ENCODE measurements at regions not wholly inside any gene's neighbourhood (a gene's known extent, or its start where the extent isn't known, plus 50 kb on each side); places are given as distances from the start of the nearest gene placed in this dataset.

DNA sequence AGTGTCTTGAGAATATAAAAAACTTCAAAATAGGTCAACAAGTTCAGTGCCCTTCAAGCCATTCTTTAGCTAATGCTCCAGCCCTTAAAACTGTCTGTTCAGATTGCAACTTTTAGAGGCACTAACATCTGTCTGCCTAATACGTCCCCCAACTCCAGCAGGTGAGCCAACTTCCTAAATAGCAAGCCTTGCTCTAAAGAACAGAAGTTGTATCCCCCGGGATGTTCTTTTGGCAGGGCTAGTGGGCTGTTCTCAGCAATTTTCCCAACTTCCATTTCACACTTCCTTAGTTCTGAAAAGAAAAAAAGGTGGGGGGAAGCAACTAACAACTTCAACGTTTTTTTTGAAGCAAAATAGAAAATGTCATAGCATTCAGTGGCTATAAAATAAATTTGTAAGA is 290.0 kb upstream of the PTCHD4 start:
- intact Hi-C loops (cut with micrococcal nuclease), result no loop called here
- BruUV-seq (replicated peaks), result no TSS peak
- no peaks in the 10 kb centered on the region for H3K27me3 ChIP-seq (ENCODE audit: insufficient read depth, low read length)
- peaks cover 0 to 4% of the 10 kb centered on the region in 2 experiments; a peak in 2 of 4 replicates for H3K9me3 ChIP-seq (ENCODE audit: control insufficient read depth in 1 of 2, insufficient read depth in 1 of 2, low read depth in 1 of 2, low read length in 2 of 2)
- RAD21 ChIA-PET (ENCODE audit: low non-redundant PET in 1 of 2, low total read pairs in 2 of 2, uncharacterized antibody in 2 of 2, unreplicated experiment in 2 of 2), result no interaction called here
- no peak overlapping the region for H3K4me3 ChIP-seq (replicated peaks in 1 of 2; ENCODE audit: low read depth in 1 of 2, low read length in 2 of 2)
- POLR2A ChIA-PET, result no interaction called here
- H2AFZ ChIP-seq (ENCODE audit: low read depth, low read length, poor library complexity, severe bottlenecking), result no peak overlapping the region
- H3K27ac ChIP-seq (ENCODE audit: low read depth, low read length), result no peak overlapping the region
- ATAC-seq (no peak), DNase-seq (ENCODE audit: low read depth, low spot score) (no peak)
- no peak overlapping the region for H3K4me2 ChIP-seq (ENCODE audit: low read length)
- no peaks in the 10 kb centered on the region for H3K36me3 ChIP-seq (ENCODE audit: control insufficient read depth in 1 of 2, insufficient read depth in 2 of 2, low read length in 2 of 2)
- CTCF ChIA-PET, result no interaction called here
- no peaks in the 10 kb centered on the region for H3K4me1 ChIP-seq (ENCODE audit: control insufficient read depth in 1 of 2, insufficient read depth in 2 of 2, low read length in 2 of 2)
- 0 out of 2 replicates have a peak, but pooled peaks cover 3% of the 10 kb centered on the region for H3K9me2 ChIP-seq (ENCODE audit: insufficient read depth)
- H3K79me2 ChIP-seq (ENCODE audit: insufficient read depth, low read length), result no peaks in the 10 kb centered on the region
- H4K20me1 ChIP-seq (ENCODE audit: insufficient read depth), result no peaks in the 10 kb centered on the region
- H3K9ac ChIP-seq (ENCODE audit: low read length), result no peak overlapping the region
- TF ChIP-seq POLR2AphosphoS5 (IDR thresholded peaks at IDR 0.05; ENCODE audit: low read depth, low read length) (no peak), SP1 (IDR thresholded peaks at IDR 0.05; ENCODE audit: low read depth) (no peak), EZH2phosphoT487 (IDR thresholded peaks at IDR 0.05; ENCODE audit: borderline replicate concordance) (no peak), EGR1 (IDR thresholded peaks at IDR 0.05; ENCODE audit: low read depth) (no peak), POLR2A (IDR thresholded peaks at IDR 0.05; ENCODE audit: borderline replicate concordance, extremely low read depth, insufficient read depth, insufficient read length) (no peak), JUND (IDR thresholded peaks at IDR 0.05) (no peak)

DNA sequence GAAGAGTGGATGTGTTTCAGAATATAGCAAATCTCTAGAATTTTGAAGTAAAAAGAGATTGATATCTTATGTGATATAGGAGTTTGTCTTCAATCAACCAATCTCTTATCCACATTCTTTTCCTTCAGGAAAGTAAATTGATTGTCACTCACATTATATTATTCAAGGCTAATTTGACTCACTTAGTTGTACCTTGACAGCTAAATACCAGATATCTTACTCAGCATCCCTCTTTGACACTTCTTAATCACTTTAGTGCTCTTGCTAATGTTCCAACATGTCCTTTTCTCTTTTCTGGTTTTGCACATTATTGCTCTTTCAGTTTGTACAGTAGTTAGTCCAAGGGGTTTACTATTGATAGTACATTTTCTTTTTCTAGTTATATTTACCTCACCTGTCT is 286.9 kb upstream of the PTCHD4 start:
- Histone ChIP-seq H3K9me2 (ENCODE audit: insufficient read depth) (0 out of 2 replicates have a peak, but pooled peaks cover 3% of the 10 kb centered on the region), H3K79me2 (ENCODE audit: insufficient read depth, low read length) (no peaks in the 10 kb centered on the region), H3K27me3 (ENCODE audit: insufficient read depth, low read length) (no peaks in the 10 kb centered on the region), H3K9ac (ENCODE audit: low read length) (no peak overlapping the region), H3K4me2 (ENCODE audit: low read length) (no peak overlapping the region), H4K20me1 (ENCODE audit: insufficient read depth) (no peaks in the 10 kb centered on the region), H3K4me3 (replicated peaks in 1 of 2; ENCODE audit: low read depth in 1 of 2, low read length in 2 of 2) (no peak overlapping the region), H3K27ac (ENCODE audit: low read depth, low read length) (no peak overlapping the region), H3K36me3 (ENCODE audit: control insufficient read depth in 1 of 2, insufficient read depth in 2 of 2, low read length in 2 of 2) (no peaks in the 10 kb centered on the region), H2AFZ (ENCODE audit: low read depth, low read length, poor library complexity, severe bottlenecking) (no peak overlapping the region), H3K9me3 (ENCODE audit: control insufficient read depth in 1 of 2, insufficient read depth in 1 of 2, low read depth in 1 of 2, low read length in 2 of 2) (no peaks in the 10 kb centered on the region), H3K4me1 (ENCODE audit: control insufficient read depth in 1 of 2, insufficient read depth in 2 of 2, low read length in 2 of 2) (no peaks in the 10 kb centered on the region)
- ChIA-PET CTCF (no interaction called here), POLR2A (no interaction called here), RAD21 (ENCODE audit: low non-redundant PET in 1 of 2, low total read pairs in 2 of 2, uncharacterized antibody in 2 of 2, unreplicated experiment in 2 of 2) (no interaction called here)
- intact Hi-C loops (cut with micrococcal nuclease), result no loop called here
- no peak for ATAC-seq
- no TSS peak for BruUV-seq (replicated peaks)
- no peak for DNase-seq (ENCODE audit: low read depth, low spot score)
- TF ChIP-seq SP1 (IDR thresholded peaks at IDR 0.05; ENCODE audit: low read depth) (no peak), ZFX (IDR thresholded peaks at IDR 0.05) (no peak), POLR2A (IDR thresholded peaks at IDR 0.05; ENCODE audit: borderline replicate concordance, extremely low read depth, insufficient read depth, insufficient read length) (no peak), EZH2phosphoT487 (IDR thresholded peaks at IDR 0.05; ENCODE audit: borderline replicate concordance) (no peak), TCF7L2 (IDR thresholded peaks at IDR 0.05; ENCODE audit: borderline replicate concordance, extremely low read depth, insufficient read depth, insufficient read length) (no peak), FOSL1 (IDR thresholded peaks at IDR 0.05; ENCODE audit: low read depth) (no peak), CEBPB (IDR thresholded peaks at IDR 0.05; ENCODE audit: low read depth) (no peak), SIN3A (IDR thresholded peaks at IDR 0.05; ENCODE audit: low read depth) (no peak), CBX3 (IDR thresholded peaks at IDR 0.05; ENCODE audit: low read depth) (no peak)
- TF ChIP-seq, protein P1, sequence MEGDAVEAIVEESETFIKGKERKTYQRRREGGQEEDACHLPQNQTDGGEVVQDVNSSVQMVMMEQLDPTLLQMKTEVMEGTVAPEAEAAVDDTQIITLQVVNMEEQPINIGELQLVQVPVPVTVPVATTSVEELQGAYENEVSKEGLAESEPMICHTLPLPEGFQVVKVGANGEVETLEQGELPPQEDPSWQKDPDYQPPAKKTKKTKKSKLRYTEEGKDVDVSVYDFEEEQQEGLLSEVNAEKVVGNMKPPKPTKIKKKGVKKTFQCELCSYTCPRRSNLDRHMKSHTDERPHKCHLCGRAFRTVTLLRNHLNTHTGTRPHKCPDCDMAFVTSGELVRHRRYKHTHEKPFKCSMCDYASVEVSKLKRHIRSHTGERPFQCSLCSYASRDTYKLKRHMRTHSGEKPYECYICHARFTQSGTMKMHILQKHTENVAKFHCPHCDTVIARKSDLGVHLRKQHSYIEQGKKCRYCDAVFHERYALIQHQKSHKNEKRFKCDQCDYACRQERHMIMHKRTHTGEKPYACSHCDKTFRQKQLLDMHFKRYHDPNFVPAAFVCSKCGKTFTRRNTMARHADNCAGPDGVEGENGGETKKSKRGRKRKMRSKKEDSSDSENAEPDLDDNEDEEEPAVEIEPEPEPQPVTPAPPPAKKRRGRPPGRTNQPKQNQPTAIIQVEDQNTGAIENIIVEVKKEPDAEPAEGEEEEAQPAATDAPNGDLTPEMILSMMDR (IDR thresholded peaks at IDR 0.05 in 2 of 3, conservative IDR thresholded peaks at IDR 0.05 in 1 of 3; ENCODE audit: borderline replicate concordance in 1 of 3, insufficient read depth in 1 of 3, low read depth in 2 of 3, low read length in 2 of 3), result no peak
- TF ChIP-seq, protein P2, sequence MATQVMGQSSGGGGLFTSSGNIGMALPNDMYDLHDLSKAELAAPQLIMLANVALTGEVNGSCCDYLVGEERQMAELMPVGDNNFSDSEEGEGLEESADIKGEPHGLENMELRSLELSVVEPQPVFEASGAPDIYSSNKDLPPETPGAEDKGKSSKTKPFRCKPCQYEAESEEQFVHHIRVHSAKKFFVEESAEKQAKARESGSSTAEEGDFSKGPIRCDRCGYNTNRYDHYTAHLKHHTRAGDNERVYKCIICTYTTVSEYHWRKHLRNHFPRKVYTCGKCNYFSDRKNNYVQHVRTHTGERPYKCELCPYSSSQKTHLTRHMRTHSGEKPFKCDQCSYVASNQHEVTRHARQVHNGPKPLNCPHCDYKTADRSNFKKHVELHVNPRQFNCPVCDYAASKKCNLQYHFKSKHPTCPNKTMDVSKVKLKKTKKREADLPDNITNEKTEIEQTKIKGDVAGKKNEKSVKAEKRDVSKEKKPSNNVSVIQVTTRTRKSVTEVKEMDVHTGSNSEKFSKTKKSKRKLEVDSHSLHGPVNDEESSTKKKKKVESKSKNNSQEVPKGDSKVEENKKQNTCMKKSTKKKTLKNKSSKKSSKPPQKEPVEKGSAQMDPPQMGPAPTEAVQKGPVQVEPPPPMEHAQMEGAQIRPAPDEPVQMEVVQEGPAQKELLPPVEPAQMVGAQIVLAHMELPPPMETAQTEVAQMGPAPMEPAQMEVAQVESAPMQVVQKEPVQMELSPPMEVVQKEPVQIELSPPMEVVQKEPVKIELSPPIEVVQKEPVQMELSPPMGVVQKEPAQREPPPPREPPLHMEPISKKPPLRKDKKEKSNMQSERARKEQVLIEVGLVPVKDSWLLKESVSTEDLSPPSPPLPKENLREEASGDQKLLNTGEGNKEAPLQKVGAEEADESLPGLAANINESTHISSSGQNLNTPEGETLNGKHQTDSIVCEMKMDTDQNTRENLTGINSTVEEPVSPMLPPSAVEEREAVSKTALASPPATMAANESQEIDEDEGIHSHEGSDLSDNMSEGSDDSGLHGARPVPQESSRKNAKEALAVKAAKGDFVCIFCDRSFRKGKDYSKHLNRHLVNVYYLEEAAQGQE (IDR thresholded peaks at IDR 0.05; ENCODE audit: low read depth), result no peak
- TF ChIP-seq, protein P3, sequence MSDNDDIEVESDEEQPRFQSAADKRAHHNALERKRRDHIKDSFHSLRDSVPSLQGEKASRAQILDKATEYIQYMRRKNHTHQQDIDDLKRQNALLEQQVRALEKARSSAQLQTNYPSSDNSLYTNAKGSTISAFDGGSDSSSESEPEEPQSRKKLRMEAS (IDR thresholded peaks at IDR 0.05), result no peak
